ENCODE measurements at regions not wholly inside any gene's neighbourhood (a gene's known extent, or its start where the extent isn't known, plus 50 kb on each side); places are given as distances from the start of the nearest gene placed in this dataset.
A peak's percentile ranks its signal among the peaks of the same experiment; 100 is the strongest.

DNA sequence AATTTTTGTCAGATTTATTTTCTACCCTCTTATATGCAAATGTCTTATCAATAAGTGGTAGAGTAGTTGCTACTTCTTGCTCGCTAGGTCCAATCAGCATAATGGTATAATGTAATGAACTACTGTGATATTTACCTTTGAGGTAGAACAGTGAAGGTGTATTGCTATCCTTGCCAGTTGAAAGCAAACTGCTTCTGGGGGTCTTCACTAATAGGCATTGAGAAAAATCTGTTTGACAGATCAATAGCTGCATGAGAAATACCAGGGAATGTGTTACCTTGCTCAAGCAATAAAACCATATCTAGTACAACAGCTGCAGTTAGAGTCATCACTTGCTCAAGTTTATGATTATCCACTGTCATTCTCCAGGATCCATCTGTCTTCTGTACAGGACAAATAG, 50.1 kb upstream of the EFEMP1 start:
- ATAC-seq (no peak), DNase-seq (ENCODE audit: missing footprints) (no peak)
- intact Hi-C loops (cut with DNase I): no loop called here

DNA sequence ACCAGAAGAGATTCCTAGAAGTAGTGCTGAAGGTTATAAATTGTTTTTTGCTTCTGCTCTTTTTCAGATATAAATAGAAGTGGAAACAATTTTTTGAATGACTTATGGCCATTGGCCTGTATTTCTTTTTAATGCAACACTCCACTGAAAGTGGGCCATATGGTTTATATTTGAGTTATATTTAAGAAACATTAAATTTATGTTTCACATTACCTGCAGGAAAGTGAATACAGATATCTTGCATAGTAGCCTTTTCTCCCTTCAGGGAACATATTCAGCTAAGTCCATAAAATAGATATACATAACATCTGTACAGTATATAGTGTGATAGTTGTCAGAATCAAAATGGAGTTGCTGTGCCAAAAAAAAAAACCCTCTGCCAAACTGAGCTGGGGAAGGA, 53.1 kb upstream of the EFEMP1 start:
- ATAC-seq (no peak), DNase-seq (ENCODE audit: missing footprints) (no peak)
- intact Hi-C loops (cut with DNase I): no loop called here

DNA sequence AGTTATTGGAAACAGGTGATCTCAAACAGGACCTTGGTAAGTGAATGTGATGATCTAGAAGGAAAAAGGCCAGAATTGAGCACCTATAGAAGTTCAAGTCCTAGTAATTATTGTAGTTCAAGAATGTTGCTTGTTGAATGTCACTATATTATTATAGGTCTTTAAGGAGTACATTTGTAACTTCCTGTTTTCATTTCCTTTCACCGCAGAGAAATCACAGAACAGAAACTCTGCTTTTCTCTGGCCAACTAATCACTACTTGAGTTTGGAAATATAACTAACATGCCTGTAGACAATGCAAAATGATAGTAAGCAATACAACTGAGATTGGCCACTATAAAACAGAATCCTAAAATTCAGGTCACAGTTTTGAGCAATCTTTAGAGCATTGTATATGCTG, 61.8 kb upstream of the EFEMP1 start:
- DNase-seq (ENCODE audit: missing footprints) (no peak), ATAC-seq (no peak)
- intact Hi-C loops (cut with DNase I): no loop called here

DNA sequence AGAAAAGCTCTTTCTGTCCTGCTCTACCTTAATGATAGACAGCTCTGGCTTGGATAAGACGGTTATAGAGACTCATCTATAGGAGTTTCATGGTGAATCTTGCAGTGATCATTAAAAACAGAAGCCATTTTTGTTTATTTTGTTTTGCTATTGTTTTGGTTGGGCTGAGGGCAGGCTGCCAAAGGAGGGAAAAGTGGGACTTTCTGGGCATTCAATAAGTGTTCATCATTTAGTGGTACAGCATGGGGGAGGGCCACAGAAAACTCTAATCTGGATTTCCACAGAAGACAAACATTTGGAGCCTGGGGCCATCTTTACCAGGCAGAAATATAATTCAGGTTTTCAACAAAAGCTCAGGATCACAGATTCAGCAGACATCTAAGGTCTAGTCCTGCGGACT, 62.4 kb upstream of the EFEMP1 start:
- intact Hi-C loops (cut with DNase I): no loop called here
- DNase-seq (ENCODE audit: missing footprints) (no peak), ATAC-seq (no peak)

DNA sequence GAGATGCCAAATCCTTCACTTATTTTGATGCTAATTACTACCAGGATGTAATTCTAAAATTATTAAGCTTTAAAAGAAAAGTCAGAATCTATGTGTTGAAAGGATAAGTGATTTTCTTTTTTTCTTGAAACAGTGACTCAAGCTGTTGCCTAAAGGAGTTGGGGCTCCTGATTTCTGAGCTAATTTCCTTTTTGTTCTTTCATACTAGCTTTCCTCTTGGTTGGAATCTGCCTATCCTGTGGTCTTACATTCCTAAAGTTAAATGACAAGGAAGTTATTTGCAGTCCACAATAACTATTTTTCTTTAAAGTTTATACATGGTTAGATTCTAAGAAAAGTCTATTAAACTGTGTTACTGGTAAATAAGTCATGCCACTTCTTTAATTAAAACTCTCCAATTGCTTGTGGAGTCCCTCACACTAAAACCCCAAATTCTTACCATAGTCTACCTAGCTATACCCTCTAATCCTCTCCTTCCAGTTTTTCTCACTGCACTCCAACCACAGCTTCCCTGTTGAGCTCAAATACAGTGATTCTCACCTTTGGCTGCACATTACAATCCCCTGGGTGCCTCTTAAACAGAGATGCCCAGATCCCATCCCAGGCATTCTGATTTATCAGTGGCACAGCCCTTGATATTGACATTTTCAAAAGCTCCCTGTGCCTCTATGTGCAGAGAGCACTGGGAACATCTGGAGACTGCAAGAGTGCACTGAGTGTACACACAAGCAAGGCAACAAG, 63.3 kb upstream of the EFEMP1 start:
- ATAC-seq: no peak
- no peak for DNase-seq (ENCODE audit: missing footprints)
- intact Hi-C loops (cut with DNase I): no loop called here

DNA sequence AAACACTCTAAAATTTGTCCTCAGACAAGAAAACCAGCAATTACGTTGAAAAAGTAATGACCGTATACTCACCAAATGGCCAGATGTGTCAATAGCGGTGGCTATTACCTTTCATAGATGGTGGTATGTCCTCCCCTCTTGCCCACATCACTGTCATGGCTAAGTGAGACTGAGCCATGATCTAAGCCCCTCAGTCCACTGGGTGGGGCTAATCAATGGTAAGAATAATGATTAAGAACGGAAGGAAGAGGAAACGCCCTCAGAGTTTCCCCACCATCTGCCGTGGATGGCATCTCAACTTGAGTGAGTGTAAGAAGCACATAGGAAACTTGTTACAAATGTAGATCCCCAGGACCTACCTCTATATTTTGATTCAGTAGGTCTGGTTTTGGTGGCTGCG, 65.8 kb upstream of the EFEMP1 start:
- intact Hi-C loops (cut with DNase I): no loop called here

DNA sequence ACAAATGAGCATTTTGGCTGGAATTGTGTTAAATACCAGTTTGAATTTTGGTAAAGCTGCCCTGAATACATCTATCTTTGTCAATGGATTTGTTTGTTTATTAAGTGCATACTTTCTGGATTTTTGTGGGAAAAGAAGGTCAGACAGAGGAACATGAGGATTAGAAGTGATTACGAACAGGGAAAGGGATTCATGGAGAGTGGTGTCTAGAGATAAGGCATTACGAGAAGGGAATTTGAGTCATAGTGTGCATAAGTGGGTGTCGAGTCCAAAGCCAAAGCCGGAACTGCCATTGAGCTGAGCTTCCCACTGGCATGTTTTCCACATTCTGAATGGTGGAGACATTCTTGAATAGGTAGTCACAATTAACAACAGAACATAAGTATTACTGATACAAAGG, 68.9 kb upstream of the EFEMP1 start:
- DNase-seq (ENCODE audit: missing footprints) (no peak), ATAC-seq (no peak)
- intact Hi-C loops (cut with DNase I): no loop called here

More for the DNA sequence above, 65.8 kb upstream of the EFEMP1 start:
- DNase-seq (ENCODE audit: missing footprints) (no peak), ATAC-seq (no peak)

DNA sequence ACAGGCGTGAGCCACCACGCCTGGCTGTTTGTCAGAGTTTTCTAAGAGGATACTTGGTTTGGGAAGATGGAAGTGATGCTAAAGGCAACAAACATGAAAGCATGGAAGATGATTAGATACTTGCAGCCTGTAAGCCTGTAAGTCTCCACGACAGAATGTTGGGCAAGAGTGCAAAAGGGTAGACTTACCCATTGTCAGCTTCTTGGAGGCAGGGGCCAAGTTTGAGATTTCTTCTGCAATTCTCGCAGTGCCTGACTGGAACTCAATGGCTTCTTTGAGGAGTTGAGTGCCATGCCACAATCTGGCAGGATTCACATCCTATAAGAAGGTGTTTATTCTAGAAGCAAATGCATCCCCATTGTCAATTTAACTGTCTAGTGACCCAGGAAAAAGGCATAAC, 70.1 kb upstream of the EFEMP1 start:
- intact Hi-C loops (cut with DNase I): no loop called here
- ATAC-seq: no peak
- no peak for DNase-seq (ENCODE audit: missing footprints)

DNA sequence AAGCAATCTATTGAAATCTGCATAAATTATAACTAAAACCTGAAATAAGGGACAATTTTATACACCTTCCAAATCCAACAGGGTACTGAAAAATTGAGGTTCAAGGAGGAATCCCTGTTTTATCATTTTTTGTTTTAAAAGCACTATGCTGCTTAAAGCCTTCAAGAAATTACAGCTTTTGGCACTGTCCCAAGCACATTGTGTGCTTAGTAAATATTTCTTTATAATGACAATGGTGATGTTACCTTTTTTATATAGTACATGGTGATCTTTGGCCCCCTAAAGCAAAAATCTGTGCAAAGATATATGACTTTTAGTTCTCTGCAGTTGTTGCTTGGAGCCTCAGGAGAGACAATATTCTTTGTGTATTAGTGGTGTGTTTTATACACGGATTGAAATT, 71.6 kb upstream of the EFEMP1 start:
- no peak for DNase-seq (ENCODE audit: missing footprints)
- no peak for ATAC-seq
- intact Hi-C loops (cut with DNase I): no loop called here

DNA sequence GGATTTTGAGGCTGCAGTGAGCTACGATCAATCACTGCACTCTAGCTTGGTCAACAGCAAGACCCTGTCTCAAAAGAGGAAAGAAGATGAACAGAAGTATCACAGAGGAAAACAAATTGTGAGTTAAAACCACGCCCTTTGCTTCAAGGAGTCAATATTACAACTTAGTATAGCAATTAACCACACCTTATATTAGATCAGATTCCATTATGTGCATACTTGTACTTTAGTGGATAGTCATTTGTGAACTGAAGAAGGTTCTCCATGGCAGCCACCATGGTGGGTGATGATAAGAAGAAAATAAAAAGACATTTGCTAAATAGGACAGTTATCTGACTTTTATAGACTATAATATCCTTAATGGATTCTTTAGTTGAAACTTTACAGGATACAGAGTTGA, 72.3 kb upstream of the EFEMP1 start:
- DNase-seq (ENCODE audit: missing footprints) (no peak), ATAC-seq (no peak)
- intact Hi-C loops (cut with DNase I): no loop called here

DNA sequence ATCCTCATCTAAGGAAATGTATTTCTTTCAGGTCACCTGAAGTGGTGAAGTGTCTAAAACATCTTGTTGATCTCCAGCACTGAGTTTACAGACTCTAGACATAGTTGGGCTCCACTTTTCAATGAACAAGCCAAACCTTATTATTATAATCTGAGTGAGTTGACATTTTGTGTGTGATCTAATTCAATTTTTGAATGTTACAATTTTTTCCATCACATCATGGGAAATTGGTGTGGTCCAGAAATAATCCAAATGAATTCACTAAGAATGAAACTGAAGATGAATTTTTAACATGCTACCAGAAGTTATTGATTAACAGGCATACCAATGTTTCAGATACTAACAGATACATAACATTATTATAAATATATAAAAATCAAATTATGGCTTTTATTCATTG, 75.6 kb upstream of the EFEMP1 start:
- intact Hi-C loops (cut with DNase I): no loop called here
- DNase-seq (ENCODE audit: missing footprints) (no peak), ATAC-seq (no peak)

DNA sequence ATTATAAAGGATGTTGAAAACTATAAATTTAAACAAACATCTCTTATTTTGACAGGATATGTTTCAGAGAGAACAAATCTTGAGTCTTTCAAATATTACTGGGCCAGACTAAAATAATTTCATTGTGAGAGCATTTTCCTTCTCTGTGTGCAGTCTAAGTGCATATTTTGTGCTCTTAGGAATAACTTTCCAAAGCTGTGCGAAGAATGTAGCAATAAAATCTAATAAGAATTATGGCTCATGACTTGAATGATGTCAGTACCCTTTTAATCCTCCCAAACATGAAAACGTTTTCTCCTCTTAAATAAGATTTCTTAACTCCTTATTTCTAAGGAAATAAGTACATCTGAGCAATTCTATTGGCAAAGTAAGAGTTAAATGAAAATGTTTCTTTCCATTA, 76.2 kb upstream of the EFEMP1 start:
- ATAC-seq (no peak), DNase-seq (ENCODE audit: missing footprints) (no peak)
- intact Hi-C loops (cut with DNase I): no loop called here

DNA sequence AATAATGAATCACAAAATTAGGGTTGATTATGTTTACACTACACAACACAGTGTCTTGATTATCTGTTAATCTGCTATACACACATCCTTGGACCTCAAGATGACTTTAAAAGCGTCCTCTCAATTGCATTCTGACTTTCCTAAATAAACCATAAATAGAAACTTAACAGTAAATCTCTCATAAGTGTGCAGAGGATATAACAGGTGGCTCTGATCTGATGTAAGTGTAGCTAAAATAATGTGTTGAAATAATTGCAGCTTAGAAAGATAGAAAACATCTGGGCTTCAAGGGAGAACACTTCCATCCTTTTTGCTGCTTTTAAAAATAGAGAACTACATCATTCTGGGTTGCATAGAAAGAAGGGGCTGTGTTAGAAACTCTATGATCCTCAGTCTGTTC, 78.4 kb upstream of the EFEMP1 start:
- DNase-seq (ENCODE audit: missing footprints) (no peak), ATAC-seq (no peak)
- intact Hi-C loops (cut with DNase I): no loop called here

DNA sequence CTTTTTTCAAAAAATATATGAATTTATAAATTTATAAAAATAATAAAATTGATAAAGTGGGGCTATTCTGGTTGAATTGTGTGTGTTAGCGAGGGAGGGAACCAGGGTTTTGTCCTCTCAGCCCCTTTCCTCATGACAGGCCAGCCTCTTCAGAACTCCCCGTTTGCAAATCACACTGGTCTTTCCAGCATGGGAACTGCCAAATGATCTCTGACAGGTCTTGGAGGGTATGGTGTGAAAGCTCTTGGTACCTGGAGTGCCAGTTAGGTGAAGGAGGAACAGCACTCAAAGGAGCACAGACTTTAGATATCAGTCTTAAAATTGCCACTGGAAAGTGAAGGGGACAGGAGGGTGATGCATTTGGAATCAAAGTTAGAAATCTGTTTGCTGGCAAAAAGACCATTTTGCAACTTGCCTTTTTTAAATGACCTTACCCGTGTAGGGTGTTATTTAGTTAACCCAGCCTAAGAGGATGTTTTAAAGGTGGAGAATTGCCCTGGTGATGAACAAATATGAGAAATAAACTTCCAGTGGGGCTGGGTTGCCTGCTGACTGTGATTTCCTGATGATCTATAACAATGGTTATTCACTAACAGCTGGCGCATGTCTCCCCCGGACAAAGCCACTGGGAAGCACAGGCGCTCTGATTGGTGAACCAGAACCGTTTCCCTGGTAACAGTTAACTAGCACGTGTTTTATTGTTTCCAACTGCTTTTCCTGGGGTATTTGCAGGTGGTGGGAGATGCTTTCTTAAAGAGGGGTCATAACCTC, 85.3 kb upstream of the EFEMP1 start:
- DNase-seq (ENCODE audit: missing footprints) (peak; percentile 68), ATAC-seq (peak; percentile 56)
- intact Hi-C loops (cut with DNase I): loop anchor here (2.0 to 5.0 kb wide), 2 partner anchors 232 to 290 kb away; no protein-coding TSS in a partner anchor

DNA sequence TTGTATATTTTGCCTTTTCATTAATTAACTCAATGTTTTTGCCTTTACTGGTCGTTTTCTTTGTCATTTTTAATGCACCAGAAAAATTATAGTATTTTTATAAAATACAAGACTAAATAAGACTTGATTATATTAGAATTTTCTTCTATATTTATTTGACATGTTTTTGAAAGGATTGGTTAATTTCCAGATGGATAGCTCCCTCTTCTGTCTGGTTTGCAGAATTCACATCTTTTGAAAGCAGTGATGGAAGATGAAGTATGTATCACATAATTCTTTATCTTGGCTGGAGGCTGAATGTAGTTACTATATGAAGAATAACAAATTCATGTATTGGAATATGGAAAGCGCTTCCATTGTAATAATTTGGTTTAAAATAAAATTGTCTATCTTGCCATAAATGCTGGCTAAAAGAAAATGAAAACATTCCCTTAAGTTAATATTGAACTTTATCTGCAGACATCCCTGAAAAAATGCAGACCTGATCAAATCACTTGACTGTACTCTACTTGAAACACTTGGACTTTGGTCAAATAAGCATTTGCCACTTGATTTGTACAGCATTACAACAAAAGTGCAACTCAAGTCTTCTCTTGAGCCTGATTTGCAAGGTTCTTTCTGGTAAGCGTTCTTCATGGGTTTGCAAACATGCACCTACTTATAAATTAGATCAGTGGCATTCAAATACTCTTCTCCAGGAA, 86.3 kb upstream of the EFEMP1 start:
- ATAC-seq (no peak), DNase-seq (ENCODE audit: missing footprints) (no peak)
- intact Hi-C loops (cut with DNase I): loop anchor here (2.0 to 5.0 kb wide), 2 partner anchors 233 to 291 kb away; no protein-coding TSS in a partner anchor

DNA sequence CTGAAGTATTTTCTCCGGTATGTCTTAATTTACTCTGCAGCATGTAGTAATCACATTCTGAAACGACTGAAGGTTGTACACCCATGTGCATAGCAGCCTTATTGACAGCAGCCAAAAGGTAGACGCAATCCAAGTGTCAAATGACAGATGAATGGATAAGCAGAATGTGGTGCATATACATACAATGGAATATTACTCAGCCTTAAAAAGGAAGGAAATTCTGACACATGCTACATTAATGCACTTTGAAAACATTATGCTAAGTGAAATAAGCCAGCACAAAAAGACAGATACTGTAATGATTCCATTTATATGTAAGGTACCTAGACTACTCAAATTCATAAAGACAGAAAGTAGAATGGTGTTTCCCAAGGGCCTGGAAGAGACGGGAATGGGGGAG, 88.0 kb upstream of the EFEMP1 start:
- intact Hi-C loops (cut with DNase I): no loop called here
- no peak for ATAC-seq
- no peak for DNase-seq (ENCODE audit: missing footprints)

DNA sequence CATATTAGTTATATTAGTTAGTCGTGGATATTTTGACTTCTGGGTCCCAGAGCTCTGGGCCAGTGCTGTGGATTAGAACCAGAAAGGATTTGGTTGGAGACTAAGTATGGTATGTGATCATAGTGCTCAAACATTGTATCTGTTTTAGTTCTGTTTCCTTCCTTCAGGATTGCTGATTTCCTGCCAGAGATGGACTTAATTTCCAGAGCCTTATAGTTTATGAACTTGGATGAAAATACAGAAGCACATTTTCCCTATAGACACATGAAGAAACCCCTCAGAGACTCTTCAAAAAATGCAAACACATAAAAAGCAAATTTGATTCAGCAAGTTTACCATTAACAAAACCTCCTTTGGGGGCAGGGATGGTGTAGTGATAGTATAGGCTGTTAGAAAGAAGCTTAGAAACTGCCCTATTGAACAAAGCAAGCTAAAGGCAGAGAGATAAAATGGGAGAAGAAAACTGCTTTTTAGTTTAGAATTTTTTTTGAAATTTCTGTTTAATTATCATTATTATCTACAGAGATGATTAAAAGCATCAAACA, 88.7 kb upstream of the EFEMP1 start:
- ATAC-seq (no peak), DNase-seq (ENCODE audit: missing footprints) (no peak)
- intact Hi-C loops (cut with DNase I): no loop called here

DNA sequence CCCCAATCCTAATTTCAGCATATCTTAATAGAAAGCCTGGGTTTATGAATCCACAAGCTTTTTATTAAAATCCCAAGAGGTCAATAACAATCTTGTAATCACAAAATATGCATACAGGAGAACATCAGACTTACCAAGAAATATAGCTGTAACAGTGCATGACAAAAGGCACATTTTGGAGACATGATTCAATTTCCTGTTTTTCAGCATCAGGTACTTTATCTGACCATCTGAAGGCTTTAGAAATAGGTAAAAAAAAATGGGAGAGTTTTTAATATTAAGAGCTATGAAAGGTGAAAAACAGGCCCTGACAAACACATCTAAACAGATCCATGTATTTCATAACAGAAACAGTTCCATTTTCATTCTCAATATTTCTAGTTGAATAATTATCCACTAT, 89.9 kb upstream of the EFEMP1 start:
- no peak for DNase-seq (ENCODE audit: missing footprints)
- intact Hi-C loops (cut with DNase I): no loop called here

DNA sequence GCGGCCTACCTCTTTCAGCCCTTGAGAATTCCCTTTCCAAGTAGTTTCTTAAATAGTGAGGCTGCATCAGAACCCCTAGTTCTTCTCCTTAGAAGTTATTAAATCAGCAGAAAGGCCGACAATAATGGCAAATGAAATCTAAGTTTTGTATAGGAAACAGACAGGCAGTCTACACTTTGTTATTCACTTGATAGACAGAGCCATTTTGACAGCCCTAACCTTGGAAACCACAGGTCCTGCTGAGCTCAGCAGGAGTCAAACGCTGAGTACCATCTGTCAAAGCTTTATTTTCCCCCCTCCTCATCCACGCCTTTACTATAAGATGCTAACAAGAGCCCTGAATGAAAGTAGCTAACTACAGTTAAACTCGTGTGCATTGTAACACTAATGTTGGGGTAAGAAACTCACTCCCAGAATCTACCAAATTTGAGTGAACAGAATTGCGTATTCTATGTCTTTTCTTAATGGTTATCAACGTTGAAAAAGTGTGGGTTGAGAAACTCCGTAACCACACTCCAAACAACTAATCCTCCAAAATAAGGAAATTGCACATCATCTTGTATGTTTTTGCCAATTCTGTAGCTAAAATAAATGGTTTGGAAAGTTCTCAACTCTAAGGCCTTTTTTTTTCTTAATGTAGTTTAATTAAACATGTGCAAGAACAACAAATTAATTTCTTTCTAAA, 90.6 kb upstream of the EFEMP1 start:
- intact Hi-C loops (cut with DNase I): no loop called here
- no peak for DNase-seq (ENCODE audit: missing footprints)
- no peak for ATAC-seq

More for the DNA sequence above, 89.9 kb upstream of the EFEMP1 start:
- no peak for ATAC-seq
